ENCODE measurements at regions not wholly inside any gene's neighbourhood (a gene's known extent, or its start where the extent isn't known, plus 50 kb on each side); places are given as distances from the start of the nearest gene placed in this dataset.

DNA sequence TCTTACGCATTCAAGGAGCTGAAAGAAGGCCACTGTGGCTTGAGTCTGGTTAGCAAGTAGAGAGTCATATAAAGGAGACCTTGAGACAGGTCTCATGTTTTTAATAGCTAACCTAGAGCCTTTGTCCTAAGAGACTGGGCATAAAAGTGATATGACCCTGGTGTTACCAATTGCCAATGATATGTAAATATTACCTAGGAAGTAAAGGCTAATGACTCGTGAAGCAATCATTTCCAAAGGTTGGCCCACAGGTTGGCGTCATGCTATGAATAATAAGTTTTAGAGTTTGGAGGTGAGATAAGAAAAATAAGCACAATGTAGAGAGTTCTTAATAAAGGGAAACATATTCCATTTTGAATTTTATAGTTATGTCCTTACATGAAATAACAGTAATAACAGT, 116.6 kb upstream of the PLEKHA5 start:
- Histone ChIP-seq H3K9me2 (replicated peaks; ENCODE audit: low read depth, low read length) (no peaks in the 10 kb centered on the region), H3K27me3 (ENCODE audit: insufficient read depth, low read length, poor library complexity, severe bottlenecking) (no peaks in the 10 kb centered on the region), H4K20me1 (ENCODE audit: insufficient read depth, low read length, poor library complexity, severe bottlenecking) (no peaks in the 10 kb centered on the region), H3K9me3 (ENCODE audit: insufficient read depth, low read depth, low read length) (no peaks in the 10 kb centered on the region), H3K79me2 (ENCODE audit: insufficient read depth, low read length) (no peaks in the 10 kb centered on the region), H3K4me1 (ENCODE audit: insufficient read depth, low read length, poor library complexity, severe bottlenecking) (no peaks in the 10 kb centered on the region), H2AFZ (ENCODE audit: low read length) (no peak overlapping the region), H3F3A (ENCODE audit: low read depth) (no peaks in the 10 kb centered on the region), H3K4me2 (ENCODE audit: low read depth, low read length, poor library complexity, severe bottlenecking) (no peak overlapping the region), H3K9ac (ENCODE audit: low read depth, low read length, poor library complexity, severe bottlenecking) (no peak overlapping the region), H3K36me3 (ENCODE audit: insufficient read depth, low read length) (no peaks in the 10 kb centered on the region), H3K4me3 (ENCODE audit: low read length, poor library complexity, severe bottlenecking) (no peak overlapping the region)
- TF ChIP-seq, protein P1, sequence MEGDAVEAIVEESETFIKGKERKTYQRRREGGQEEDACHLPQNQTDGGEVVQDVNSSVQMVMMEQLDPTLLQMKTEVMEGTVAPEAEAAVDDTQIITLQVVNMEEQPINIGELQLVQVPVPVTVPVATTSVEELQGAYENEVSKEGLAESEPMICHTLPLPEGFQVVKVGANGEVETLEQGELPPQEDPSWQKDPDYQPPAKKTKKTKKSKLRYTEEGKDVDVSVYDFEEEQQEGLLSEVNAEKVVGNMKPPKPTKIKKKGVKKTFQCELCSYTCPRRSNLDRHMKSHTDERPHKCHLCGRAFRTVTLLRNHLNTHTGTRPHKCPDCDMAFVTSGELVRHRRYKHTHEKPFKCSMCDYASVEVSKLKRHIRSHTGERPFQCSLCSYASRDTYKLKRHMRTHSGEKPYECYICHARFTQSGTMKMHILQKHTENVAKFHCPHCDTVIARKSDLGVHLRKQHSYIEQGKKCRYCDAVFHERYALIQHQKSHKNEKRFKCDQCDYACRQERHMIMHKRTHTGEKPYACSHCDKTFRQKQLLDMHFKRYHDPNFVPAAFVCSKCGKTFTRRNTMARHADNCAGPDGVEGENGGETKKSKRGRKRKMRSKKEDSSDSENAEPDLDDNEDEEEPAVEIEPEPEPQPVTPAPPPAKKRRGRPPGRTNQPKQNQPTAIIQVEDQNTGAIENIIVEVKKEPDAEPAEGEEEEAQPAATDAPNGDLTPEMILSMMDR (conservative IDR thresholded peaks at IDR 0.05; ENCODE audit: low read length): no peak
- no peak for TF ChIP-seq EZH2phosphoT487 (IDR thresholded peaks at IDR 0.05; ENCODE audit: borderline replicate concordance)

- Histone ChIP-seq H3K4me3 (ENCODE audit: low read length, poor library complexity, severe bottlenecking) (no peak overlapping the region), H3K27me3 (ENCODE audit: insufficient read depth, low read length, poor library complexity, severe bottlenecking) (no peaks in the 10 kb centered on the region), H3K36me3 (ENCODE audit: insufficient read depth, low read length) (no peaks in the 10 kb centered on the region), H3F3A (ENCODE audit: low read depth) (no peaks in the 10 kb centered on the region), H3K9me3 (ENCODE audit: insufficient read depth, low read depth, low read length) (no peaks in the 10 kb centered on the region), H3K9ac (ENCODE audit: low read depth, low read length, poor library complexity, severe bottlenecking) (no peak overlapping the region), H3K79me2 (ENCODE audit: insufficient read depth, low read length) (no peaks in the 10 kb centered on the region), H3K4me1 (ENCODE audit: insufficient read depth, low read length, poor library complexity, severe bottlenecking) (no peaks in the 10 kb centered on the region), H4K20me1 (ENCODE audit: insufficient read depth, low read length, poor library complexity, severe bottlenecking) (no peaks in the 10 kb centered on the region), H3K9me2 (replicated peaks; ENCODE audit: low read depth, low read length) (no peaks in the 10 kb centered on the region), H3K4me2 (ENCODE audit: low read depth, low read length, poor library complexity, severe bottlenecking) (no peak overlapping the region), H2AFZ (ENCODE audit: low read length) (no peak overlapping the region)
- TF ChIP-seq EZH2phosphoT487 (IDR thresholded peaks at IDR 0.05; ENCODE audit: borderline replicate concordance): no peak
- TF ChIP-seq, protein P1 (conservative IDR thresholded peaks at IDR 0.05; ENCODE audit: low read length): no peak
Observed at GRCh38 chr12:19014240-19014639, 115.3 kb upstream of the PLEKHA5 start.

DNA sequence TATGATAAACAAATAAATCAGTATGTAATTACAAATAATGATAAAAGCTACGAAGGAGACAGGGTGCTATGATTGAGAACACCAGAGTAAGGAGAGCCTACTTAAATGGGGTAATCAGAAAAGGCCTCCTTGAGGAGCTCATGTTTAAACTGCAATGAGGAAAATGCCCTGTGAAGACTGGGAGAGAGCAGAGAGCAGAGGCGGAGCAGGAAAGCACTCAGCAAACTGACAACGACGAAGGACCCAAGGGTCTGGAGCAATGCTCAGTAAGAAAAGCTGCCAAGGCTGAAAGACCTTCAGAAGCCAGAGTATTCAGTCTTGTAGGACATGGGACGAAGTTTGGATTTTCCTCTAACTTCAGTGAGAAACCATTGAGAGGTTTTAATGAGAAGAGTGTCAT, 114.2 kb upstream of the PLEKHA5 start:
- Histone ChIP-seq H3K27me3 (ENCODE audit: insufficient read depth, low read length, poor library complexity, severe bottlenecking) (no peaks in the 10 kb centered on the region), H3F3A (ENCODE audit: low read depth) (no peaks in the 10 kb centered on the region), H3K4me1 (ENCODE audit: insufficient read depth, low read length, poor library complexity, severe bottlenecking) (no peaks in the 10 kb centered on the region), H3K9ac (ENCODE audit: low read depth, low read length, poor library complexity, severe bottlenecking) (no peak overlapping the region), H3K79me2 (ENCODE audit: insufficient read depth, low read length) (no peaks in the 10 kb centered on the region), H3K9me3 (ENCODE audit: insufficient read depth, low read depth, low read length) (no peaks in the 10 kb centered on the region), H3K4me3 (ENCODE audit: low read length, poor library complexity, severe bottlenecking) (no peak overlapping the region), H3K9me2 (replicated peaks; ENCODE audit: low read depth, low read length) (no peaks in the 10 kb centered on the region), H3K36me3 (ENCODE audit: insufficient read depth, low read length) (no peaks in the 10 kb centered on the region), H4K20me1 (ENCODE audit: insufficient read depth, low read length, poor library complexity, severe bottlenecking) (no peaks in the 10 kb centered on the region), H2AFZ (ENCODE audit: low read length) (no peak overlapping the region), H3K4me2 (ENCODE audit: low read depth, low read length, poor library complexity, severe bottlenecking) (no peak overlapping the region)
- TF ChIP-seq EZH2phosphoT487 (IDR thresholded peaks at IDR 0.05; ENCODE audit: borderline replicate concordance): no peak
- TF ChIP-seq, protein P1 (conservative IDR thresholded peaks at IDR 0.05; ENCODE audit: low read length): no peak

All from Loucy (cell line).